ENCODE measurements at regions not wholly inside any gene's neighbourhood (a gene's known extent, or its start where the extent isn't known, plus 50 kb on each side); places are given as distances from the start of the nearest gene placed in this dataset.

GRCh38 chr10:81820418-81820817 is 54.6 kb upstream of the NRG3 start:
- TF ChIP-seq CTCF (IDR thresholded peaks at IDR 0.05) (peak; percentile 37; the same call in 1 of the 2 replicates), TCF7L2 (IDR thresholded peaks at IDR 0.05; ENCODE audit: low read depth, low read length) (no peak)

Data from Panc1 (cell line).